ENCODE measurements at regions not wholly inside any gene's neighbourhood (a gene's known extent, or its start where the extent isn't known, plus 50 kb on each side); places are given as distances from the start of the nearest gene placed in this dataset.

DNA sequence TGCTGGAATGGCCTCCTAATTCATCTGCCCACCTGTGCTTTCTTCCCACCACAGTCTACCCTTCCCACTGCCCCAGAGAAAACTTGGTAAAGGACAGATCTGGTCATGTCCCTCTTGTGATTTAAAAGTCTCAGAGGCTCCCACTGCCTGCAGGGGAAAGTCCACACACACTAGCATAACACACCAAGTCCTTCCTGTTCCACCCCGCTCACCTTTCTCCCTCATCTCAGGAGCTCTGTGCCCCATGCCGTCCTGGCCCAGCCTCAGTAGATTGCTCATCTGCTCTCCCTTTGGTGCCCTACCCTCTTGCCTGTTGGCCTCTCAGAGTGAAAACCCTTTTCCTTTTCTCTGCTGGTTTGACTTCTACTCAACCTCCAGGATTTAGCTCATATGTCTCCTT, 111.4 kb upstream of the MAP3K1 start:
- no peaks in the 10 kb centered on the region for H3K4me1 ChIP-seq (replicated peaks; ENCODE audit: insufficient read depth)
- no TSS peak for BruUV-seq (replicated peaks)
- H3K27me3 ChIP-seq (ENCODE audit: insufficient read depth, low read depth): no peaks in the 10 kb centered on the region
- H2AFZ ChIP-seq: no peak overlapping the region
- ChIA-PET CTCF (no interaction called here), POLR2A (ENCODE audit: unreplicated experiment) (no interaction called here)
- TF ChIP-seq, protein P1, sequence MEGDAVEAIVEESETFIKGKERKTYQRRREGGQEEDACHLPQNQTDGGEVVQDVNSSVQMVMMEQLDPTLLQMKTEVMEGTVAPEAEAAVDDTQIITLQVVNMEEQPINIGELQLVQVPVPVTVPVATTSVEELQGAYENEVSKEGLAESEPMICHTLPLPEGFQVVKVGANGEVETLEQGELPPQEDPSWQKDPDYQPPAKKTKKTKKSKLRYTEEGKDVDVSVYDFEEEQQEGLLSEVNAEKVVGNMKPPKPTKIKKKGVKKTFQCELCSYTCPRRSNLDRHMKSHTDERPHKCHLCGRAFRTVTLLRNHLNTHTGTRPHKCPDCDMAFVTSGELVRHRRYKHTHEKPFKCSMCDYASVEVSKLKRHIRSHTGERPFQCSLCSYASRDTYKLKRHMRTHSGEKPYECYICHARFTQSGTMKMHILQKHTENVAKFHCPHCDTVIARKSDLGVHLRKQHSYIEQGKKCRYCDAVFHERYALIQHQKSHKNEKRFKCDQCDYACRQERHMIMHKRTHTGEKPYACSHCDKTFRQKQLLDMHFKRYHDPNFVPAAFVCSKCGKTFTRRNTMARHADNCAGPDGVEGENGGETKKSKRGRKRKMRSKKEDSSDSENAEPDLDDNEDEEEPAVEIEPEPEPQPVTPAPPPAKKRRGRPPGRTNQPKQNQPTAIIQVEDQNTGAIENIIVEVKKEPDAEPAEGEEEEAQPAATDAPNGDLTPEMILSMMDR (conservative IDR thresholded peaks at IDR 0.05): no peak
- no peak for TF ChIP-seq EZH2 (IDR thresholded peaks at IDR 0.05; ENCODE audit: low read depth)
- no peak overlapping the region for H3K4me3 ChIP-seq
- no peak for DNase-seq
- intact Hi-C loops (cut with micrococcal nuclease; ENCODE audit: unreplicated experiment): no loop called here
- H3K9me3 ChIP-seq (ENCODE audit: insufficient read depth, low read depth): no peaks in the 10 kb centered on the region
- H3K27ac ChIP-seq: no peak overlapping the region
- H3K4me2 ChIP-seq: no peak overlapping the region
- no peaks in the 10 kb centered on the region for H3K79me2 ChIP-seq (ENCODE audit: low read depth)
- H3K36me3 ChIP-seq (ENCODE audit: low read depth): no peaks in the 10 kb centered on the region
- H4K20me1 ChIP-seq (ENCODE audit: insufficient read depth): no peaks in the 10 kb centered on the region
- H3K9me2 ChIP-seq (ENCODE audit: insufficient read depth): no peaks in the 10 kb centered on the region
- H3F3A ChIP-seq (ENCODE audit: insufficient read depth, low read depth): no peaks in the 10 kb centered on the region

DNA sequence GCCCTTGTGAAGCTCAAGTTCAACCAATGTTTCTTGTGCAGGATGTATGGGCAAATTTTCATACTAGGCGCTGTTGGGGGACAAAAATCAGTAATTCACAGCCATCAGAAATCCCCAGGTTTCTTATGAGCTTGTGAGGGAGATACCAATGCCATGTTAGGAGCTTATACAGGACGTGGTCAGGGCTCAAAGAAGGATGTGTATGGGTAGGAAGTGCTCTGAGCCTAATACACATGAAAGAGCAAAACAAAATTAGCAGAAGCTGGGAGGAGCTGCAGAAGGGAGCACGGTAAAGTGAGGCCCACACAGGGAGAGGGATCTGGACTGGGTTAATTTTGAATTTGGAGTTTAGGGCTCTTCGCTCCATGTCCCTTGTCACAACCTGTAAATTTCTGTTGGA, 114.6 kb upstream of the MAP3K1 start:
- no peak overlapping the region for H3K4me2 ChIP-seq
- ChIA-PET CTCF (no interaction called here), POLR2A (ENCODE audit: unreplicated experiment) (no interaction called here)
- no peaks in the 10 kb centered on the region for H3F3A ChIP-seq (ENCODE audit: insufficient read depth, low read depth)
- intact Hi-C loops (cut with micrococcal nuclease; ENCODE audit: unreplicated experiment): no loop called here
- no peaks in the 10 kb centered on the region for H3K36me3 ChIP-seq (ENCODE audit: low read depth)
- TF ChIP-seq, protein P1 (conservative IDR thresholded peaks at IDR 0.05): no peak
- TF ChIP-seq EZH2 (IDR thresholded peaks at IDR 0.05; ENCODE audit: low read depth): no peak
- no peak overlapping the region for H3K27ac ChIP-seq
- H3K9me3 ChIP-seq (ENCODE audit: insufficient read depth, low read depth): no peaks in the 10 kb centered on the region
- H4K20me1 ChIP-seq (ENCODE audit: insufficient read depth): no peaks in the 10 kb centered on the region
- no peak overlapping the region for H2AFZ ChIP-seq
- H3K4me3 ChIP-seq: no peak overlapping the region
- H3K4me1 ChIP-seq (replicated peaks; ENCODE audit: insufficient read depth): no peaks in the 10 kb centered on the region
- DNase-seq: no peak
- no peaks in the 10 kb centered on the region for H3K79me2 ChIP-seq (ENCODE audit: low read depth)
- no peaks in the 10 kb centered on the region for H3K9me2 ChIP-seq (ENCODE audit: insufficient read depth)
- BruUV-seq (replicated peaks): no TSS peak
- no peaks in the 10 kb centered on the region for H3K27me3 ChIP-seq (ENCODE audit: insufficient read depth, low read depth)

DNA sequence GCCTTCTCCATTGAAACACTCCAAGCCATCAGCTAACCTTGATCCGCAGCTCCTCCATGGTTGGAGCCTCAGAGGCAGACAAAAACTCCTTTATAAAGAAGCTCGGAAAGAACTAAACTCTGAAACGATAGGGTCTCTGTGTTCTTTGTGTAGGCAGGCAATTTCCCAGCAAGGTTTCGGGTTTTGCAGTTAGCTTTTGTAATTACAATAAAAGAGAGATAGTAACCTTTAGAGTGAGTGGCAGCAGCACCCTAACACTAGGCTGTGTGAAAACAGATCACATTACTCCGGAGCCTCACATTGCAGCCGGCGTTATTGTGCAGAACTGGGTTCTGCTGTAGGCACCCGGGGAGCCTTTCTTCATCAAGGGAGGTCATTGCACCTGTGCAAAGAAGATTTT, 115.8 kb upstream of the MAP3K1 start:
- Histone ChIP-seq H3K4me3 (no peak overlapping the region), H3K27me3 (ENCODE audit: insufficient read depth, low read depth) (no peaks in the 10 kb centered on the region), H3K27ac (no peak overlapping the region), H3K9me3 (ENCODE audit: insufficient read depth, low read depth) (no peaks in the 10 kb centered on the region), H4K20me1 (ENCODE audit: insufficient read depth) (no peaks in the 10 kb centered on the region), H3K9me2 (ENCODE audit: insufficient read depth) (no peaks in the 10 kb centered on the region), H3K79me2 (ENCODE audit: low read depth) (no peaks in the 10 kb centered on the region), H2AFZ (no peak overlapping the region), H3K36me3 (ENCODE audit: low read depth) (no peaks in the 10 kb centered on the region), H3F3A (ENCODE audit: insufficient read depth, low read depth) (no peaks in the 10 kb centered on the region), H3K4me2 (no peak overlapping the region), H3K4me1 (replicated peaks; ENCODE audit: insufficient read depth) (no peaks in the 10 kb centered on the region)
- intact Hi-C loops (cut with micrococcal nuclease; ENCODE audit: unreplicated experiment): no loop called here
- POLR2A ChIA-PET (ENCODE audit: unreplicated experiment): interaction anchor here (1.0 kb wide), 1 partner anchor 115 kb away, joined by 7 read pairs; no protein-coding TSS in a partner anchor
- CTCF ChIA-PET: no interaction called here
- TF ChIP-seq, protein P1 (conservative IDR thresholded peaks at IDR 0.05): no peak
- no peak for TF ChIP-seq EZH2 (IDR thresholded peaks at IDR 0.05; ENCODE audit: low read depth)
- BruUV-seq (replicated peaks): no TSS peak
- no peak for DNase-seq

All from PC-9 (cell line).